ENCODE measurements at regions not wholly inside any gene's neighbourhood (a gene's known extent, or its start where the extent isn't known, plus 50 kb on each side); places are given as distances from the start of the nearest gene placed in this dataset.
A peak's percentile ranks its signal among the peaks of the same experiment; 100 is the strongest.

DNA sequence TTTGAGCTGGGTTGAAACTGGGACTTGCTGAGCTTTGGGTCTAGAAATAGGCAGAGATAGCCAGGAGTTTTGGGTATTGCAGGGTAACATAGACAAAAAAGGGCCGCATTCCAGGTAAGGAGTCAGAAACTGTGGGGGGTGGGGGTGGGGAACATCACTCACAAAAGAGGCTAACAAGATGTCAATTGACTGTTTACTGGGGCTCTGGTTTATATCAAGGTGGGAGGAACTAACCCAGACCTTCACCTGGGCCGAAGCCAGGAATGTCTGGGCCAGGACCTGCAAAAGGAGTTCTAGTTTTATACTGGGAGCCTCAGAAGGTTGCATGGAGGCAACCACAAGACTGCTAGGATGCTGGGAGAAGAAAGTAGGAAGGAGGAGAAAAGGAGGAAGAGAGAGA, 154.4 kb downstream of the EMP1 start:
- Histone ChIP-seq H3K27me3 (peaks cover 4% of the 10 kb centered on the region), H3K4me3 (no peak overlapping the region), H3K36me3 (no peaks in the 10 kb centered on the region), H3K9me3 (no peaks in the 10 kb centered on the region), H3K27ac (no peak overlapping the region), H3K4me1 (no peaks in the 10 kb centered on the region)
- TF ChIP-seq POLR2A (IDR thresholded peaks at IDR 0.05), result no peak
- TF ChIP-seq EP300 (IDR thresholded peaks at IDR 0.05), result no peak
- no peak for TF ChIP-seq POLR2AphosphoS5 (IDR thresholded peaks at IDR 0.05)
- TF ChIP-seq, protein P1, sequence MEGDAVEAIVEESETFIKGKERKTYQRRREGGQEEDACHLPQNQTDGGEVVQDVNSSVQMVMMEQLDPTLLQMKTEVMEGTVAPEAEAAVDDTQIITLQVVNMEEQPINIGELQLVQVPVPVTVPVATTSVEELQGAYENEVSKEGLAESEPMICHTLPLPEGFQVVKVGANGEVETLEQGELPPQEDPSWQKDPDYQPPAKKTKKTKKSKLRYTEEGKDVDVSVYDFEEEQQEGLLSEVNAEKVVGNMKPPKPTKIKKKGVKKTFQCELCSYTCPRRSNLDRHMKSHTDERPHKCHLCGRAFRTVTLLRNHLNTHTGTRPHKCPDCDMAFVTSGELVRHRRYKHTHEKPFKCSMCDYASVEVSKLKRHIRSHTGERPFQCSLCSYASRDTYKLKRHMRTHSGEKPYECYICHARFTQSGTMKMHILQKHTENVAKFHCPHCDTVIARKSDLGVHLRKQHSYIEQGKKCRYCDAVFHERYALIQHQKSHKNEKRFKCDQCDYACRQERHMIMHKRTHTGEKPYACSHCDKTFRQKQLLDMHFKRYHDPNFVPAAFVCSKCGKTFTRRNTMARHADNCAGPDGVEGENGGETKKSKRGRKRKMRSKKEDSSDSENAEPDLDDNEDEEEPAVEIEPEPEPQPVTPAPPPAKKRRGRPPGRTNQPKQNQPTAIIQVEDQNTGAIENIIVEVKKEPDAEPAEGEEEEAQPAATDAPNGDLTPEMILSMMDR (IDR thresholded peaks at IDR 0.05), result no peak
- ATAC-seq, result no peak
- WGBS, 2 donors (ENCODE audit: low coverage in 1 of 2), result 75 to 80% methylated on average over 1 to 2 of the region's 2 CpGs

DNA sequence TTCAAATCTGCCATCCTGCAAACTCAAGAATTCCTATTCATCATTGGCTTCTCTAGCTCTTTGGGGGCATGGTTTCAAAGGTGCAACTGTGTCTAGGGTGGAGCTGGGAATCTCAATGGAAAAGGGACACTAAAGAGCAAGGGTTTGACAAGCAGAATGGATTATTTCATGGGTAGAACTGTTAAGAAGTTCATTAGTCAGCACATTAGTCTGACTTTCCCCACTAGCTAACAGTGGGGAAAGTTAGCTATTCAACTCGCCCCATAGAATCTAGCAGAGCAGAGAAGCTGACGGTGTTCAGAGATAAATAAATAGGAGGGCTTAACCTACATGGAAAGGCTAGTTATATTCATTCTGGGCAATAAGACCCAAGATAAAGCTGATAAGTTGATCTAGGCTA, 153.9 kb downstream of the EMP1 start:
- no peak for ATAC-seq
- Histone ChIP-seq H3K36me3 (no peaks in the 10 kb centered on the region), H3K4me3 (no peak overlapping the region), H3K27ac (no peak overlapping the region), H3K4me1 (no peaks in the 10 kb centered on the region), H3K27me3 (peaks cover 4% of the 10 kb centered on the region), H3K9me3 (no peaks in the 10 kb centered on the region)
- WGBS, 2 donors (ENCODE audit: low coverage in 1 of 2), result 60 to 95% methylated on average over 2 of the region's 2 CpGs
- TF ChIP-seq POLR2AphosphoS5 (IDR thresholded peaks at IDR 0.05) (no peak), POLR2A (IDR thresholded peaks at IDR 0.05) (no peak), EP300 (IDR thresholded peaks at IDR 0.05) (no peak)
- TF ChIP-seq, protein P1 (IDR thresholded peaks at IDR 0.05), result no peak

DNA sequence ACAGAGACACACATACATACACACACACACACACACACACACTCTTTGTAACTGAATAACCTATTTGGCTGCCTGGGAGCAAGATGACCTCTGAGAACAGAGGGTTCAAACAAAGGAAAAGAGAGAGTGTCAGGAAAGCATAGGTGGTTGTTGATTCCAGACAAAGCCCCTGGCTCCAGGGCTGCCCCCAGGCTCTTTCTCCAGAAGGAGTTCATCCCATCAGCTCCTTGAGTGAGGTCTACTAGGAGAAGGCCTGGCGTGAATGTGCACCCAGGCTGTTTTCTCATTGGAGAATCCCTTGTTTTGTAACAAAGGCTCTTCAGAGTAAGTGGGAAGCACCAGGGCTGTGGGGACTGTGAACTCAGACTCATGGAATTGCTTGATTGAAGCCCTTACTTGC, 151.9 kb downstream of the EMP1 start:
- Histone ChIP-seq H3K4me3 (no peak overlapping the region), H3K9me3 (no peaks in the 10 kb centered on the region), H3K27ac (no peak overlapping the region), H3K36me3 (no peaks in the 10 kb centered on the region), H3K4me1 (no peaks in the 10 kb centered on the region), H3K27me3 (no peaks in the 10 kb centered on the region)
- no peak for ATAC-seq
- TF ChIP-seq EP300 (IDR thresholded peaks at IDR 0.05) (no peak), POLR2A (IDR thresholded peaks at IDR 0.05) (no peak), POLR2AphosphoS5 (IDR thresholded peaks at IDR 0.05) (no peak)
- TF ChIP-seq, protein P1 (IDR thresholded peaks at IDR 0.05), result no peak
- no CpG with 5 or more reads among the region's 1 CpG for WGBS, 2 donors (ENCODE audit: low coverage in 1 of 2)

DNA sequence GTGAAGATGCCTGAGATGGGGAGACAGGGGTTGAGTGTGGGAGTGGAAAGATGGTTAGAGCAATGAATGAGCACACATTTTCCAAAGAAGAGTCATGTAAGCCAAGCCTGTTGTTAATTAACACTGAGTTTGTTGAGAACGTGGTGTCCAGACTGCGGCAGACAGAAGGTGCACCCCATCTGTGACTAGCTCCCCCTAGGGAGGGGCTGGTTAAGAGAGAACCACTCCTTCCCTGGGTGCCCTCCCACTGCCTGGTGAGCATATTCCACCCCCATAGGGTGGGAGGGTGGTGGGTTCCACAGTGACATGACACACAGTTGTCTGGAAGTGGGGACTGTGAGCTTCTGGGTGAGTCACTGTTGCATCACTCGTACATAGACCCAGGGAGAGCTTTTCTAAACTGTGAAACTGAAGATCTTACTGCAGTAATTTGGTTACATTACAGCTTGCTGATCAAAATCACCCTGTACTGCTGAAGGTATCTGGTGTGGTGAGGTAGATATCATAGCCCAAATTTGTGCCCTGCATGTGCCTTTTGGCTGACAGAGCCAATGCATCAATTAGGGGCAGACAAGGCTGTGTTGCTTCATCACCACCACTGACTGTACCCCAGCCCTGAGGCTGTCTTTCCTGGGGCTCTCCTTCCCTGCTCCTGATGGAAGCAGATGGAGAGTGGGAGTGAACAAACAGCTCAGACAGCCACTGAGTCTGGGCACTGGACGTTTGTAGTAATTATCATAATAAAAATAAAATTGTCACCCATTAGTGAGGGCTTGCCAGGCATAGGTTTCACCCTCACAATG, 150.9 kb downstream of the EMP1 start:
- WGBS, 2 donors (ENCODE audit: low coverage in 1 of 2), result 43 to 50% methylated on average over 1 to 4 of the region's 4 CpGs
- ATAC-seq, result peak; percentile 63

More for the DNA sequence above, 150.9 kb downstream of the EMP1 start:
- Histone ChIP-seq H3K36me3 (no peaks in the 10 kb centered on the region), H3K4me3 (no peak overlapping the region), H3K9me3 (no peaks in the 10 kb centered on the region), H3K27ac (no peak overlapping the region), H3K27me3 (no peaks in the 10 kb centered on the region), H3K4me1 (no peaks in the 10 kb centered on the region)
- TF ChIP-seq POLR2A (IDR thresholded peaks at IDR 0.05) (no peak), EP300 (IDR thresholded peaks at IDR 0.05) (no peak), POLR2AphosphoS5 (IDR thresholded peaks at IDR 0.05) (no peak)
- TF ChIP-seq, protein P1 (IDR thresholded peaks at IDR 0.05), result no peak
